Activated naive CD8-positive, alpha-beta T cell treated with anti-CD3 and anti-CD28 coated beads, Interleukin-2, amount 50 U/mL, for 24 hours (primary cell): ENCODE measurements at regions not wholly inside any gene's neighbourhood (a gene's known extent, or its start where the extent isn't known, plus 50 kb on each side); places are given as distances from the start of the nearest gene placed in this dataset.
"Not testable (repeated sequence)": the region's sequence is repeated elsewhere in the genome, so short reads cannot be mapped to it uniquely, and the experiment has no call there.

Experiments used
- ATAC-seq: fragments of 150-1000 bp; cut with Tn5 transposase; one replicate; pipeline ENCODE4 v1.10.0; 2021
- DNase-seq: peaks from one replicate; pipeline ENCODE4 v3.0.0; 2021
- H3K27ac Mint-ChIP-seq: one replicate; pipeline ENCODE4 v1.8.0; 2021; ENCODE audit warnings: mild to moderate bottlenecking, mixed read lengths
- H3K27me3 Mint-ChIP-seq: one replicate; pipeline ENCODE4 v1.8.0; 2021; ENCODE audit warnings: mixed read lengths
- H3K36me3 Mint-ChIP-seq: one replicate; pipeline ENCODE4 v1.8.0; 2021; ENCODE audit warnings: low read depth, mixed read lengths
- H3K4me1 Mint-ChIP-seq: one replicate; pipeline ENCODE4 v1.8.0; 2021; ENCODE audit warnings: mixed read lengths
- H3K4me3 Mint-ChIP-seq: one replicate; pipeline ENCODE4 v1.8.0; 2021; ENCODE audit warnings: mild to moderate bottlenecking, moderate library complexity, mixed read lengths
- H3K9me3 Mint-ChIP-seq: one replicate; pipeline ENCODE4 v1.8.0; 2021; ENCODE audit warnings: mixed read lengths

DNA sequence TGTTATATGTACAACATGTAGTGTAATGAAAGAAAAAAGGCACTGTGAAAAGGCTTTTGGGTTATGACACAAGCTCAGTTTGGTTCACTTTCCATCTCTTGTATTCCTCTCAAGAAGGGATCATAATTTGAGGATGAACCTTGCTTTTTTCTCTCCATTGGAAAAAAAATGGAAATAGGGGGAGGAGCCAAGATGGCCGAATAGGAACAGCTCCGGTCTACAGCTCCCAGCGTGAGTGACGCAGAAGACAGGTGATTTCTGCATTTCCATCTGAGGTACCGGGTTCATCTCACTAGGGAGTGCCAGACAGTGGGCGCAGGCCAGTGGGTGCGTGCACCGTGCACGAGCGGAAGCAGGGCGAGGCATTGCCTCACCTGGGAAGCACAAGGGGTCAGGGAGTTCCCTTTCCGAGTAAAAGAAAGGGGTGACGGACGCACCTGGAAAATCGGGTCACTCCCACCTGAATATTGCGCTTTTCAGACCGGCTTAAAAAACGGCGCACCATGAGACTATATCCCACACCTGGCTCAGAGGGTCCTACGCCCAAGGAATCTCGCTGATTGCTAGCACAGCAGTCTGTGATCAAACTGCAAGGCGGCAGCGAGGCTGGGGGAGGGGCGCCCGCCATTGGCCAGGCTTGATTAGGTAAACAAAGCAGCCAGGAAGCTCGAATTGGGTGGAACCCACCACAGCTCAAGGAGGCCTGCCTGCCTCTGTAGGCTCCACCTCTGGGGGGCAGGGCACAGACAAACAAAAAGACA, 49.9 kb upstream of the SETMAR start:
- not testable (repeated sequence) for DNase-seq, H3K36me3 Mint-ChIP-seq, ATAC-seq, H3K4me3 Mint-ChIP-seq, H3K27ac Mint-ChIP-seq, H3K9me3 Mint-ChIP-seq, H3K27me3 Mint-ChIP-seq, H3K4me1 Mint-ChIP-seq
